ENCODE measurements at regions not wholly inside any gene's neighbourhood (a gene's known extent, or its start where the extent isn't known, plus 50 kb on each side); places are given as distances from the start of the nearest gene placed in this dataset.

DNA sequence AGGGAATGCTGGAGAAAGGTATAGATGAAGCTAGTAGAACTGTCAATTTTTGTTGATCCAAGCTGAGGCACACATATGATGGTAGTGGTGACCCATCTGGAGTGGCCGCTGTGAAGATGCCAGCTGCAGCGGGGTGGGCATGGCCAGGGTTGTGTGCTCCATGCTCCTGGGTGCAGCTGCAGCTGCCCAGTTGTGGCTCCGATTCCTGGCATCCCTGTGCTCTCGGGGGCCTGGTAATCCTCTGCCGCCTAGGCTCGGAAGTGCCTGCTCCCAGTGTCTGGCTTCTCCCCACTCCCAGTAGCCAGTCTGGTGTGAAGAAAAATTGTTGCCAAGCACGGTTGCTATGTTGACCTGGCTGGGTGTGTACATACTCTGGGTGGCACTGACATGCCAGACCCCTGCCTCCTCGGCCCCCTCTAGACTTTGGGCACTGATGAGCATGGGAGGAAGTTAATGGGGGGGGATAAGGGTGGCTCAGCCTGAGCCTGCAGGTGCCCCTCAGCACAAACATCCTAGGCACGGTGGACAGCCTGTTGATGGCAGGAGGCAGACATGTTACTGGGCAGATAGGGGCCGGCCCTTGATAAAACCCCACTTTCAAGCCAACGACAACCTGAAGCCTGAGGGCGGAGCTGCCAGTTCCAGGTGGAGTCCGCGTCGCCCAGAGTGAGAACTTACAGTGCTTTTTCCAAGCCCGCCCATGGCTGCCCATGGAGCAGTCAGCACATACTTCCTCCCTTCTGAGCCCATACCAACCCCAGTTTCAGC, 1400.7 kb downstream of the PCDH9 start:
- intact Hi-C loops (cut with DNase I, micrococcal nuclease) = no loop called here
- H3K36me3 ChIP-seq (ENCODE audit: low read depth) = no peaks in the 10 kb centered on the region
- TF ChIP-seq, protein P1, sequence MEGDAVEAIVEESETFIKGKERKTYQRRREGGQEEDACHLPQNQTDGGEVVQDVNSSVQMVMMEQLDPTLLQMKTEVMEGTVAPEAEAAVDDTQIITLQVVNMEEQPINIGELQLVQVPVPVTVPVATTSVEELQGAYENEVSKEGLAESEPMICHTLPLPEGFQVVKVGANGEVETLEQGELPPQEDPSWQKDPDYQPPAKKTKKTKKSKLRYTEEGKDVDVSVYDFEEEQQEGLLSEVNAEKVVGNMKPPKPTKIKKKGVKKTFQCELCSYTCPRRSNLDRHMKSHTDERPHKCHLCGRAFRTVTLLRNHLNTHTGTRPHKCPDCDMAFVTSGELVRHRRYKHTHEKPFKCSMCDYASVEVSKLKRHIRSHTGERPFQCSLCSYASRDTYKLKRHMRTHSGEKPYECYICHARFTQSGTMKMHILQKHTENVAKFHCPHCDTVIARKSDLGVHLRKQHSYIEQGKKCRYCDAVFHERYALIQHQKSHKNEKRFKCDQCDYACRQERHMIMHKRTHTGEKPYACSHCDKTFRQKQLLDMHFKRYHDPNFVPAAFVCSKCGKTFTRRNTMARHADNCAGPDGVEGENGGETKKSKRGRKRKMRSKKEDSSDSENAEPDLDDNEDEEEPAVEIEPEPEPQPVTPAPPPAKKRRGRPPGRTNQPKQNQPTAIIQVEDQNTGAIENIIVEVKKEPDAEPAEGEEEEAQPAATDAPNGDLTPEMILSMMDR (IDR thresholded peaks at IDR 0.05) = no peak
- ATAC-seq (no peak), DNase-seq (no peak)
- no peak overlapping the region for H3K4me3 ChIP-seq
- H3K9me3 ChIP-seq = no peaks in the 10 kb centered on the region
- no peaks in the 10 kb centered on the region for H3K4me1 ChIP-seq (ENCODE audit: low read depth)

DNA sequence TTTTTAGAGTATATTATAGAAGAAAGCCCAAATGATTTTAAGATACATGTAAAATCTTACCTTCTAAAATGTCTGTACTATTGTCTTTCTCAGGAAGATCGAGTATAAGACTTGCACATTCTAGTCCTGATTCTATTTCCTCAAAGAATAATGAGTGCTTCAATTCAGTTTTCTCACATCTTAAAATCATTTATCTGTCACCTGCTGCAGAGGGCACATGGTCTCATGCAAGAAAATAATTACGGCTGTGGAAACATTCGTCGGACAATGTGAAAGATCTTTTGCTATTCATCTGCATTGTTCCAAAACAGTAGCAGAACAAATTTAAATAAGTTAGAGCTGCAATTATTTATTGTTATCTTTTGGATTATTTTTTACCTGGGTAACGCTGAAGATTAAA, 1403.5 kb downstream of the PCDH9 start:
- TF ChIP-seq, protein P1 (IDR thresholded peaks at IDR 0.05) = no peak
- no peak overlapping the region for H3K4me3 ChIP-seq
- ATAC-seq (no peak), DNase-seq (no peak)
- H3K9me3 ChIP-seq = no peaks in the 10 kb centered on the region
- intact Hi-C loops (cut with DNase I, micrococcal nuclease) = no loop called here
- H3K36me3 ChIP-seq (ENCODE audit: low read depth) = no peaks in the 10 kb centered on the region
- no peaks in the 10 kb centered on the region for H3K4me1 ChIP-seq (ENCODE audit: low read depth)

DNA sequence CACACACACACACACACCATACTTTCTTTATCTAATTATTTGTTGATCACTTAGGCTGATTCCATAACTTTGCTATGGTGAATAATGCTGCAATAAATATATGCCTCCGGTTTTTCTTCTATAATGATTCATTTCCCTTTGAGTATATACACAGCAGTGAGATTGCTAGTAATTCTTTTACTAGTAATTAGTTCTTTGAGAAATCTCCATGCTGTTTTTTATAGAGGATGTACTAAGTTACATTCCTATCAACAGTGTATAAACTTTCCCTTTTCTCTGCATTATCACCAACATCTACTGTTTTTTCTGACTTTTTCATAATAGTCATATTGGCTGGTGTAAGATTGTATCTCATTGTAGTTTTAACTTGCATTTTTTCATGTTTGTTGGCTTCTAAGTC, 1405.1 kb downstream of the PCDH9 start:
- intact Hi-C loops (cut with DNase I, micrococcal nuclease) = no loop called here
- DNase-seq (no peak), ATAC-seq (no peak)
- H3K36me3 ChIP-seq (ENCODE audit: low read depth) = no peaks in the 10 kb centered on the region
- H3K4me3 ChIP-seq = no peak overlapping the region
- H3K9me3 ChIP-seq = no peaks in the 10 kb centered on the region
- no peaks in the 10 kb centered on the region for H3K4me1 ChIP-seq (ENCODE audit: low read depth)
- TF ChIP-seq, protein P1 (IDR thresholded peaks at IDR 0.05) = no peak

DNA sequence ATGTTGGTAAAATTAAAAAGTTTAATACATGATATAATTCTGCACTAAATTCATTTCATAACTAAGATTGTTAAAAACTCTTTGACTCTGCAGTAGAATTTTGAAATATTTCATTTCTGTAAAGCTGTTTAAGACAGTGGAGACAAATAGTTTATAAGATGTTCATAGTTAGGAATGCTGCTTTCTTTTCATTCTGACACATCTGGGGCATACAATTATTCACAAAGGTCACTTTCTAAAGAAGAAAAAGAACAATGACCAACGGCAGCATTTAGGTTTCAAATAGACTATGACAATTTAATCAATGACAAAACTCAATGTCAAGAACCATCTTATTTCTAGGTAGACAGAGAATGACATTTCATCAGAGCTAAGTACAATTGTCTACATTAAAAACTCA, 1422.1 kb downstream of the PCDH9 start:
- DNase-seq (no peak), ATAC-seq (no peak)
- no peaks in the 10 kb centered on the region for H3K9me3 ChIP-seq
- TF ChIP-seq, protein P1 (IDR thresholded peaks at IDR 0.05) = no peak
- no peak overlapping the region for H3K4me3 ChIP-seq
- H3K4me1 ChIP-seq (ENCODE audit: low read depth) = no peaks in the 10 kb centered on the region
- no peaks in the 10 kb centered on the region for H3K36me3 ChIP-seq (ENCODE audit: low read depth)
- intact Hi-C loops (cut with DNase I, micrococcal nuclease) = no loop called here

DNA sequence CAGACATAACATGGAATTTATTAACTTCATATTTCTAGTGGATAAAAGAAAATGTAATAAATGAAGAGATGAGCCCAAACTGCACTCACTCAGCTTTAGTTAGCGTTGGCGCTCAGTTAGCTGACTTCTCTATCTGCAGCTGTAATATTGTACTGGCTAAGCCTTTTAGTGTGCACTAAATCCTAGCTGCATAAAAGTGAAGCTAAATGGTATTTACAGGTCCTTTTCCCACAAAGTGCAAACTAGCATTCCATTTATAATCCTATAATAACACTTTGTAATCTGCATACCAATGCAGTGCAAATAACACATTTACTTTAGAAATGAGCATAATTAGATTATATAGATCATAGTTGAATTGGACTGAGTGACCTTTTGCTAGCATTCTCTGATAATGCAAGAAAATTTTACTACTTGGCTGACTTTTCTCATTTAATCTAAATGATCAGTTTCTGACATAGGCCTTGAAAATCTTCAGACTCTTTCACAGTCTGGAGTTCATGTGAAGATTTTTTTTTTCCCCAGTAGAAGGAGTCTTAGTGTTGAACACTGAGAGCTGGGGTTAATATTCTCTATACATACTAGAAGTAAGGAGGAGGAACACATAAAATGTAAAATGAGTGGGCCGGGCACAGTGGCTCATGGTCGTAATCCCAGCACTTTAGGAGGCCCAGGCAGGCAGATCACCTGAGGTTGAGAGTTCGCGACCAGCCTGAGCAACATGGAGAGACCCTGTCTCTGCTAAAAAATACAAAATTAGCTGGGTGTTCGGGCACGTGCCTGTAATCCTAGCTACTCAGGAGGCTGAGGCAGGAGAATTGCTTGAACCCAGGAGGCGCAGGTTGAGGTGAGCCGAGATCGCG, 1426.4 kb downstream of the PCDH9 start:
- TF ChIP-seq, protein P1 (IDR thresholded peaks at IDR 0.05) = no peak

More for the DNA sequence above, 1426.4 kb downstream of the PCDH9 start:
- Histone ChIP-seq H3K4me3 (no peak overlapping the region), H3K36me3 (ENCODE audit: low read depth) (no peaks in the 10 kb centered on the region), H3K4me1 (ENCODE audit: low read depth) (no peaks in the 10 kb centered on the region), H3K9me3 (no peaks in the 10 kb centered on the region)
- no peak for DNase-seq
- ATAC-seq = no peak
- intact Hi-C loops (cut with DNase I, micrococcal nuclease) = no loop called here

Measured in mucosa of descending colon (tissue), 3 donors.